ENCODE measurements at regions not wholly inside any gene's neighbourhood (a gene's known extent, or its start where the extent isn't known, plus 50 kb on each side); places are given as distances from the start of the nearest gene placed in this dataset.

DNA sequence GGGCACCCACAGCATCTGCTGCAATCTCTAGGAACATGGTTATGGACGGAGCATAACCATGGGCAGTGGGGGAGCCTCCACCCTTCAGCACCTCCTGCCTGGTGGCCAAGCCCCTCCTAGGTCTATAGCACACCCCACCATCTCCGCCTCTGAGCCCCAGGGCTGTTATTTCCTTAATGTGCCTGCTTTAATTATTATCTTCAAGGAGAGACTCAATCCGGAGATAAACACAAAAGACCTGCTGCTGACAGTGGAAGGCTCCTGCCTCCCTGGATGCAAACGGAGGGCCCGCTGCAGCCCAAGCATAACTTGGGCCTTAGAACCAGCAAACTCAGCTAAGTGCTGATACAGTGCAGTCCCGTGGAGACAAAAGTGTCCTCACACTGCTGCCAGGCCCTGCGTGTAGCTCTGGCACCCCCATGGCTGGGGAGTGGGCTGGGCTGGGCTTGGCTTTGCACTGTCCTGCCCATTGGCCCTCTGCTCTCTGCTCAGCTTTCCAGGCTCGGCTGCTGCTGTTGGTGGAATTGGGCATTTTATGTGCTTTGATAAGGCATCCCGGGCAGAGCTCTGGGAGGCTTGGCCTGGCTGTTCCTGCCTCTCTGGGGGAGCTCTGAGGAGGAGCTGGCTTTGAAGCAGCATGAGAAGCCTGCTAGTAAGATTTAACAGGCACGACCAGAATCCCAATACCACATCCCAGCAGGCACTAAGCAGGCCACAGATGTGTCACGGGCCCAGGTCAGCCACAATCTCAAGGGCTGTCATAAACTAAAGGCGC lies 620.2 kb downstream of the PTPRU start:
- TF ChIP-seq, protein P1, sequence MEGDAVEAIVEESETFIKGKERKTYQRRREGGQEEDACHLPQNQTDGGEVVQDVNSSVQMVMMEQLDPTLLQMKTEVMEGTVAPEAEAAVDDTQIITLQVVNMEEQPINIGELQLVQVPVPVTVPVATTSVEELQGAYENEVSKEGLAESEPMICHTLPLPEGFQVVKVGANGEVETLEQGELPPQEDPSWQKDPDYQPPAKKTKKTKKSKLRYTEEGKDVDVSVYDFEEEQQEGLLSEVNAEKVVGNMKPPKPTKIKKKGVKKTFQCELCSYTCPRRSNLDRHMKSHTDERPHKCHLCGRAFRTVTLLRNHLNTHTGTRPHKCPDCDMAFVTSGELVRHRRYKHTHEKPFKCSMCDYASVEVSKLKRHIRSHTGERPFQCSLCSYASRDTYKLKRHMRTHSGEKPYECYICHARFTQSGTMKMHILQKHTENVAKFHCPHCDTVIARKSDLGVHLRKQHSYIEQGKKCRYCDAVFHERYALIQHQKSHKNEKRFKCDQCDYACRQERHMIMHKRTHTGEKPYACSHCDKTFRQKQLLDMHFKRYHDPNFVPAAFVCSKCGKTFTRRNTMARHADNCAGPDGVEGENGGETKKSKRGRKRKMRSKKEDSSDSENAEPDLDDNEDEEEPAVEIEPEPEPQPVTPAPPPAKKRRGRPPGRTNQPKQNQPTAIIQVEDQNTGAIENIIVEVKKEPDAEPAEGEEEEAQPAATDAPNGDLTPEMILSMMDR (IDR thresholded peaks at IDR 0.05; ENCODE audit: low read depth, low read length, missing input control), result no peak
- TF ChIP-seq TAF1 (conservative IDR thresholded peaks at IDR 0.05) (no peak), RAD21 (IDR thresholded peaks at IDR 0.05) (no peak), JUND (IDR thresholded peaks at IDR 0.05) (no peak), YY1 (IDR thresholded peaks at IDR 0.05) (no peak), FOXA1 (IDR thresholded peaks at IDR 0.05) (no peak)
- TF ChIP-seq, protein P2, sequence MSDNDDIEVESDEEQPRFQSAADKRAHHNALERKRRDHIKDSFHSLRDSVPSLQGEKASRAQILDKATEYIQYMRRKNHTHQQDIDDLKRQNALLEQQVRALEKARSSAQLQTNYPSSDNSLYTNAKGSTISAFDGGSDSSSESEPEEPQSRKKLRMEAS (IDR thresholded peaks at IDR 0.05), result no peak
- TF ChIP-seq, protein P3, sequence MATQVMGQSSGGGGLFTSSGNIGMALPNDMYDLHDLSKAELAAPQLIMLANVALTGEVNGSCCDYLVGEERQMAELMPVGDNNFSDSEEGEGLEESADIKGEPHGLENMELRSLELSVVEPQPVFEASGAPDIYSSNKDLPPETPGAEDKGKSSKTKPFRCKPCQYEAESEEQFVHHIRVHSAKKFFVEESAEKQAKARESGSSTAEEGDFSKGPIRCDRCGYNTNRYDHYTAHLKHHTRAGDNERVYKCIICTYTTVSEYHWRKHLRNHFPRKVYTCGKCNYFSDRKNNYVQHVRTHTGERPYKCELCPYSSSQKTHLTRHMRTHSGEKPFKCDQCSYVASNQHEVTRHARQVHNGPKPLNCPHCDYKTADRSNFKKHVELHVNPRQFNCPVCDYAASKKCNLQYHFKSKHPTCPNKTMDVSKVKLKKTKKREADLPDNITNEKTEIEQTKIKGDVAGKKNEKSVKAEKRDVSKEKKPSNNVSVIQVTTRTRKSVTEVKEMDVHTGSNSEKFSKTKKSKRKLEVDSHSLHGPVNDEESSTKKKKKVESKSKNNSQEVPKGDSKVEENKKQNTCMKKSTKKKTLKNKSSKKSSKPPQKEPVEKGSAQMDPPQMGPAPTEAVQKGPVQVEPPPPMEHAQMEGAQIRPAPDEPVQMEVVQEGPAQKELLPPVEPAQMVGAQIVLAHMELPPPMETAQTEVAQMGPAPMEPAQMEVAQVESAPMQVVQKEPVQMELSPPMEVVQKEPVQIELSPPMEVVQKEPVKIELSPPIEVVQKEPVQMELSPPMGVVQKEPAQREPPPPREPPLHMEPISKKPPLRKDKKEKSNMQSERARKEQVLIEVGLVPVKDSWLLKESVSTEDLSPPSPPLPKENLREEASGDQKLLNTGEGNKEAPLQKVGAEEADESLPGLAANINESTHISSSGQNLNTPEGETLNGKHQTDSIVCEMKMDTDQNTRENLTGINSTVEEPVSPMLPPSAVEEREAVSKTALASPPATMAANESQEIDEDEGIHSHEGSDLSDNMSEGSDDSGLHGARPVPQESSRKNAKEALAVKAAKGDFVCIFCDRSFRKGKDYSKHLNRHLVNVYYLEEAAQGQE (IDR thresholded peaks at IDR 0.05), result no peak
